Ovary (tissue), 7 donors: ENCODE measurements at regions not wholly inside any gene's neighbourhood (a gene's known extent, or its start where the extent isn't known, plus 50 kb on each side); places are given as distances from the start of the nearest gene placed in this dataset.

Experiments
- DNase-seq, 5 donors: peaks; one replicate each; pipeline ENCODE4 v3.0.0-alpha.2; 2019 to 2020
- H3K27ac ChIP-seq, 2 donors: fragments of 200-600 bp; one replicate each; pipeline versions ENCODE4 v1.5.1 to v1.8.0; 2019 to 2022
- H3K27me3 ChIP-seq: fragments of 200-600 bp; one replicate; pipeline ENCODE4 v1.8.0; 2022
- H3K36me3 ChIP-seq: fragments of 200-600 bp; sonication (generic); one replicate; pipeline ENCODE4 v1.5.1; 2019
- H3K4me1 ChIP-seq: one replicate; pipeline ENCODE4 v1.8.1; 2013; ENCODE audit warnings: mild to moderate bottlenecking, moderate library complexity; ENCODE audit not compliant: insufficient read depth
- H3K4me3 ChIP-seq: fragments of 200-600 bp; sonication (generic); one replicate; pipeline ENCODE4 v1.5.1; 2017
- H3K9me3 ChIP-seq, 2 donors: fragments of 200-600 bp in 1 of 2; sonication (generic) in 1 of 2; one replicate each; pipeline versions ENCODE4 v1.5.1 to v1.8.1; 2013 to 2019; ENCODE audit warnings: mild to moderate bottlenecking in 1 of 2, moderate library complexity in 1 of 2
- CTCF ChIP-seq, 3 donors: fragments of 450-650 bp in 2 of 3; fragments of 200-600 bp in 1 of 3; IDR thresholded peaks; one replicate each; pipeline versions ENCODE4 v1.5.1 to v1.8.0; 2016 to 2022; ENCODE audit warnings: antibody characterized with exemption in 3 of 3, mild to moderate bottlenecking in 1 of 3
- EP300 ChIP-seq: sonication (generic); formaldehyde crosslinking; IDR thresholded peaks from one replicate; pipeline ENCODE4 v1.6.1; 2017; ENCODE audit warnings: antibody characterized with exemption
- POLR2A ChIP-seq: fragments of 450-650 bp; IDR thresholded peaks from one replicate; pipeline ENCODE4 v1.6.1; 2017; ENCODE audit warnings: antibody characterized with exemption, mild to moderate bottlenecking, moderate library complexity
- WGBS, 3 donors: extraction: QIAGEN DNeasy Blood & Tissue Kit in 1 of 3; methylation state at CpG; one replicate each; pipeline versions ENCODE4 v1.1.5 to v1.1.7; 2013 to 2017; 5-methylcytosine and 5-hydroxymethylcytosine counted together
- intact Hi-C, 4 donors: fragments of 100-400 bp; cut with DNase I; formaldehyde crosslinking; loops; one replicate each; pipeline versions ENCODE4 v1.11.0 to v1.15.1; 2022 to 2023
- donor health status: DM: no; HTN: no; CAD: no; lungs with moderate emphysema.
- donor health status: DM: no; HTN: no; CAD: no.
- donor health status: Bipolar disorder and iron deficiency.
- donor health status: DM: no; HTN: no; CAD: no.
- donor health status: DM: yes; HTN: yes; CAD: no.

- Histone ChIP-seq H3K27me3 (no peaks in the 10 kb centered on the region), H3K4me1 (no peaks in the 10 kb centered on the region), H3K4me3 (no peak overlapping the region), H3K36me3 (no peaks in the 10 kb centered on the region), H3K9me3 (no peaks in the 10 kb centered on the region), H3K27ac (no peak overlapping the region)
- no peak for DNase-seq
- TF ChIP-seq CTCF (IDR thresholded peaks at IDR 0.05) = no peak
- no peak for TF ChIP-seq EP300
- intact Hi-C loops = no loop called here
Observed at GRCh38 chr7:96501318-96501717, 179.4 kb upstream of the SLC25A13 start.

DNA sequence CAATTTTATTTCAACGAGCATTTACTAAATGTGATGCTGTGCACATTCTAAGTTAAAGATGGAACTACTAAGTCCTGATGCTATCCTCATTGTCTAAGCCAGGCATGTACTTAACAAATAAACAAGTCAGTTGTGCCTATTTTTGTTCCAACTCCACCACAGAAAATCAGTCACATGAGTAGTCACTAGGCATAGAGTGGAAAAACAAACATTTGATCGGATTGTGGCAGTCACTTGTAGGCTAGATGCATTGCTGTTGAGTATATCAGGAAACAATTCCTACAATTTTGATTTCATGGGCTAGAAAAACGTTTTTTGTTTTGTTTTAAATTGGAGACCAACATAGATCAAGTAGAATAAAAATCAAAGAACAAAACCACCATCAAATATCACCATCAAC, 177.6 kb upstream of the SLC25A13 start:
- no peaks in the 10 kb centered on the region for H3K27me3 ChIP-seq
- H3K4me1 ChIP-seq = no peaks in the 10 kb centered on the region
- no peak overlapping the region for H3K4me3 ChIP-seq
- no peak for DNase-seq
- TF ChIP-seq POLR2A (no peak), CTCF (IDR thresholded peaks at IDR 0.05) (no peak), EP300 (no peak)
- H3K9me3 ChIP-seq = no peaks in the 10 kb centered on the region
- H3K36me3 ChIP-seq = no peaks in the 10 kb centered on the region
- H3K27ac ChIP-seq = no peak overlapping the region
- intact Hi-C loops = no loop called here
- WGBS, 3 donors = 58 to 74% (median 69%) methylated on average over 3 of the region's 3 CpGs

- Histone ChIP-seq H3K9me3 (no peaks in the 10 kb centered on the region), H3K4me3 (no peak overlapping the region), H3K36me3 (no peaks in the 10 kb centered on the region), H3K4me1 (no peaks in the 10 kb centered on the region), H3K27me3 (no peaks in the 10 kb centered on the region), H3K27ac (no peak overlapping the region)
- intact Hi-C loops = no loop called here
- TF ChIP-seq POLR2A = no peak
- no peak for TF ChIP-seq EP300
- no peak for TF ChIP-seq CTCF (IDR thresholded peaks at IDR 0.05)
- WGBS, 3 donors = 62 to 66% (median 63%) methylated on average over 2 of the region's 2 CpGs
- no peak for DNase-seq
Observed at GRCh38 chr7:96497567-96497966, 175.7 kb upstream of the SLC25A13 start.

- intact Hi-C loops = no loop called here
- Histone ChIP-seq H3K27me3 (no peaks in the 10 kb centered on the region), H3K4me3 (no peak overlapping the region), H3K9me3 (no peaks in the 10 kb centered on the region), H3K36me3 (no peaks in the 10 kb centered on the region), H3K4me1 (peaks cover under 1% of the 10 kb centered on the region), H3K27ac (no peak overlapping the region)
- WGBS, 3 donors = 81 to 84% (median 84%) methylated on average over 6 of the region's 6 CpGs
- no peak for DNase-seq
- no peak for TF ChIP-seq CTCF (IDR thresholded peaks at IDR 0.05)
- TF ChIP-seq POLR2A = no peak
- no peak for TF ChIP-seq EP300
Observed at GRCh38 chr7:96495751-96496216, 173.9 kb upstream of the SLC25A13 start.

GRCh38 chr7:96486681-96487080, 164.8 kb upstream of the SLC25A13 start:
- no peaks in the 10 kb centered on the region for H3K9me3 ChIP-seq
- intact Hi-C loops = no loop called here
- peaks cover 5% of the 10 kb centered on the region for H3K4me1 ChIP-seq
- WGBS, 3 donors = 81 to 91% (median 85%) methylated on average over 4 of the region's 4 CpGs
- TF ChIP-seq EP300 (no peak), POLR2A (no peak), CTCF (IDR thresholded peaks at IDR 0.05) (no peak)
- no peak overlapping the region for H3K4me3 ChIP-seq
- H3K27me3 ChIP-seq = no peaks in the 10 kb centered on the region
- no peak overlapping the region for H3K27ac ChIP-seq
- H3K36me3 ChIP-seq = no peaks in the 10 kb centered on the region
- no peak for DNase-seq
